ENCODE measurements at regions not wholly inside any gene's neighbourhood (a gene's known extent, or its start where the extent isn't known, plus 50 kb on each side); places are given as distances from the start of the nearest gene placed in this dataset.

DNA sequence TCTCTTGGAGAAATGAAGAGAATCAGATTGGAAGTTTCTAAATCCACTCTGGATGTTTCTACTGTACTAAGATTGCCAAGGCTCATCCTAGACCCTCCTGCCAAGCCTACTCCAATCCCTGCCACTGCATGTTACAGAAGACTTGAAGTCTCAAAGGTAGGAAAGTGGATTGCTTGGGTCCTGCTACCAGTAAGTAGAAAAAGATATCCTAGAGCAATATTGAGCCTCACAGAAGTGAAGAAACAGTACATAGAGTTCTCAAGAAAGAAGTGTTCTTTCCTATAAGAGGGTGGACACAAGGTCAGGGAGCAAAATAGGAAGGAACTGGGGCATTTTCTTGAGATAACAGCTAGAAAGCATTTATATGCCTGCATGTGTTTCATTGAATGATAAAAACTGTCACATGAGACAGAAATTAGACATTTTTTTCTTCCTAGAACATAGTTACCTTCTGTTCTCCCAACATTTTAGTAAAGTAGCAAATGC is 232.9 kb downstream of the RBM43 start:
- no peak for DNase-seq (ENCODE audit: low spot score)
- in situ Hi-C loops (cut with MboI; ENCODE audit: low sequenced_read_pairs, unreplicated experiment), result loop anchor here (25.0 kb wide), 1 partner anchor 1441 kb away; the partner anchor contains the start of gene MMADHC
- TF ChIP-seq, protein P1, sequence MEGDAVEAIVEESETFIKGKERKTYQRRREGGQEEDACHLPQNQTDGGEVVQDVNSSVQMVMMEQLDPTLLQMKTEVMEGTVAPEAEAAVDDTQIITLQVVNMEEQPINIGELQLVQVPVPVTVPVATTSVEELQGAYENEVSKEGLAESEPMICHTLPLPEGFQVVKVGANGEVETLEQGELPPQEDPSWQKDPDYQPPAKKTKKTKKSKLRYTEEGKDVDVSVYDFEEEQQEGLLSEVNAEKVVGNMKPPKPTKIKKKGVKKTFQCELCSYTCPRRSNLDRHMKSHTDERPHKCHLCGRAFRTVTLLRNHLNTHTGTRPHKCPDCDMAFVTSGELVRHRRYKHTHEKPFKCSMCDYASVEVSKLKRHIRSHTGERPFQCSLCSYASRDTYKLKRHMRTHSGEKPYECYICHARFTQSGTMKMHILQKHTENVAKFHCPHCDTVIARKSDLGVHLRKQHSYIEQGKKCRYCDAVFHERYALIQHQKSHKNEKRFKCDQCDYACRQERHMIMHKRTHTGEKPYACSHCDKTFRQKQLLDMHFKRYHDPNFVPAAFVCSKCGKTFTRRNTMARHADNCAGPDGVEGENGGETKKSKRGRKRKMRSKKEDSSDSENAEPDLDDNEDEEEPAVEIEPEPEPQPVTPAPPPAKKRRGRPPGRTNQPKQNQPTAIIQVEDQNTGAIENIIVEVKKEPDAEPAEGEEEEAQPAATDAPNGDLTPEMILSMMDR (IDR thresholded peaks at IDR 0.05; ENCODE audit: borderline replicate concordance, control extremely low read depth, extremely low read depth, insufficient read depth, missing control alignments), result no peak

DNA sequence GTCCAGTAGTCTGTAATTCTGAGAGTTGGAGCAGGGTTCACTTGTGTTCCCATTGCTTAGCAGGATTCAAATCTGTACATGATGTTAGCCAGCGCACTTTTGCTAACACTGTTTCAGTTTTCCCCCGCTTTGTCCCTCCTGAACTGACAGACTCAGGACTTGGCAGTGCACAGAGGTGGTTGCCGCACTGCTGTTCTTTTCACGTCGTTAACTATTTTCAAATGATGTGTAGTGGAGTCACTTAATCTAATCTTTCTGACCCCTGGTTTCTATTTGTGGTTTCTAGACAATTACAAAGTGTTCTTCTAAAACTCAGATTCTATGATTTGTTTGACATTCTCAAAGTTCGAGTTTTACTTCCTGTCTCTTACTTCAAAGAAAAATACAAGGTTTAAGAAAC is 234.5 kb downstream of the RBM43 start:
- TF ChIP-seq, protein P1 (IDR thresholded peaks at IDR 0.05; ENCODE audit: borderline replicate concordance, control extremely low read depth, extremely low read depth, insufficient read depth, missing control alignments), result no peak
- in situ Hi-C loops (cut with MboI; ENCODE audit: low sequenced_read_pairs, unreplicated experiment), result loop anchor here (25.0 kb wide), 1 partner anchor 1440 kb away; the partner anchor contains the start of gene MMADHC
- no peak for DNase-seq (ENCODE audit: low spot score)

DNA sequence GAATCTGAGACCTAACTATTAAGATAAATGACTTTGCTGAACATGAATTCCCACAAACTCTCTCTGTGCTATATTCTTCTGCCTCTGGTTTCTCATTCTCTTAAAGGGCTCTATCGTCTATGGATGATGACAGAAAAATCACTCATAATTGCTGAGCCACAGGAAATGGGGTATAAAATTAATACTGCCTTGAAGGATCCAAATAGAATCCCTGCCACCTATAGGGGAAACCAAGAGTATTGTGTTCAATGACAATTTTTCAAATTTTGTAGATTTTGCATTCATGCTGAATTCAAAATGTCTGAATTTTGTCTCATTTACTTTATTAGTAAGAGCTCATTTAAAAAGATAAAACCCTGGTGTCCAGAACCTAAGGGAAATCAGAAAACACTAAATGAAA is 235.8 kb downstream of the RBM43 start:
- in situ Hi-C loops (cut with MboI; ENCODE audit: low sequenced_read_pairs, unreplicated experiment), result loop anchor here (25.0 kb wide), 1 partner anchor 1439 kb away; the partner anchor contains the start of gene MMADHC
- no peak for DNase-seq (ENCODE audit: low spot score)
- TF ChIP-seq, protein P1 (IDR thresholded peaks at IDR 0.05; ENCODE audit: borderline replicate concordance, control extremely low read depth, extremely low read depth, insufficient read depth, missing control alignments), result no peak

DNA sequence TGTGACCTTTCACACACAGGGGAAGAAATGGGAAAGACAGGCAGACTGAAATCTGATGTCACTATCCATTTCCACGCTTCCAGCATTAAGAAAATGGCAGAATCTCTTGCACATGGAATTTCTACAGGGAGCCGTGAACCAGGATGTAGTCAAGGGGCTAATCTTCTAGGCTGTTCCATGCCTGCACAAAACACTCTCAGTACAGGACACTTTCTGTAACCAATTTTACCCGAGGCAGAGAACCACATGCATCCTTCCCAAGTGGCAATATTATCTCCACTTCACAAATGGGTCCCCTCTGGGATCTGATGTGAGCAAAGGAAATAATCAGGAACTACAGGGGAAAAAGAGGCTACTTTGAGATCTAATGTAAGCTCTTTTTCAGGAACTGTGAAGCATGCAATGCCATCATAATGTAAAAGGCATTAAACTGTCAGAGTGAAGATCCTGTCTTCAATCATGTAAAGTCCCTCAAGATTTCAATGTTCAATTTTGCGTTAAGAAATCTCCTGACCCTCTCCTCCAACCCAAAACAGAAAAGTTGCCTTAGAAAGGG is 236.9 kb downstream of the RBM43 start:
- DNase-seq (ENCODE audit: low spot score), result no peak
- TF ChIP-seq, protein P1 (IDR thresholded peaks at IDR 0.05; ENCODE audit: borderline replicate concordance, control extremely low read depth, extremely low read depth, insufficient read depth, missing control alignments), result no peak

DNA sequence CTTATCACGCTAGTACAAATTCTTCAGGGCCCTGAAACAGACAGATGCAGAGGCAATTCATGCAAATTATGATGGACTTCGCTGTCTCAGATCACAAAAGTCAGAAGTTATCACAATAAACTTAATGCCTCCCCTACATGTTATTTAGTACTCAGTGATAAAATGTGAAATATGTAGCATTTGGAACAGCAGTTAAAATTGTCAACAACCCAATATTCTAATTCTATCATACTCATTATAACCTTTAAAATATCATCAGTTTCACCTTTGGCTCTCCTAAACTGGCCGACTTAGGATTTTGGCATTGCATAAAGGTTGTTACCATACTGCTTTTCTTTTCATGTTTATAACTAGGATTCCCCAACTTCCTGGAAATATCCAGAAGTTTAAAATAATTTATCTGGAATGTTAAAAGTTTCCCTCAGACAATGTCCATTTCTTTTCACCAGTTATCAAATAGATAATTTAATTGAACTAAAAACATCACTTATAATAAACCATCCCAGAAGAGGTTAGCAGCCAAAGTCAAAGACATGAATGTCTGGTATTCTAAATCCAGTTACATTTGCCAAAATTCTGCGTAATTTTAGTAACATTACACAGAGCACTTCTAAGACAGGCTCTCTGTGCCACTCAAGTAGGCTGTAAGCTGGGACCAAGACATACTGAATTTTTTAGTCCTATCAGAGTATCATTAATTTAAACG is 239.8 kb downstream of the RBM43 start:
- no peak for DNase-seq (ENCODE audit: low spot score)
- TF ChIP-seq, protein P1 (IDR thresholded peaks at IDR 0.05; ENCODE audit: borderline replicate concordance, control extremely low read depth, extremely low read depth, insufficient read depth, missing control alignments), result no peak
- in situ Hi-C loops (cut with MboI; ENCODE audit: low sequenced_read_pairs, unreplicated experiment), result no loop called here

More for the DNA sequence above, 236.9 kb downstream of the RBM43 start:
- in situ Hi-C loops (cut with MboI; ENCODE audit: low sequenced_read_pairs, unreplicated experiment), result loop anchor here (25.0 kb wide), 1 partner anchor 1437 kb away; the partner anchor contains the start of gene MMADHC

DNA sequence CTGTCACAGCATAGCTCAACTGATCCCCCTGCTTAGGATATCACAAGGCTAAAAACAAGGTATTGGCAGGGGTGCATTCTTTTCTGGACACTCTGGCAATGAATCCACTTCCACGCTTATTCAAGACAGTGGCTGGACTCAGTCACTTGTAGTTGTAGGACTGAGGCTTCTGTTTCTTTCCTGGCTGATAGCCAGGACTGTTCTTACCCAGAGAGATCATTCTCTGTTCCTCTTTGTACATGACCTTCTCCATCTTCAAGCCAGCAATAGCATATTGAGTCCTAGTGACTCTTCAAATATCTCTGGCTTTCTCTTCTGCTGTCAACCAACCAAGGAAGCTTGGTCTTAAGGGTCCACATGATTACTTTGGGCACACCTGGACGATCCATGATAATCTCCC is 241.3 kb downstream of the RBM43 start:
- TF ChIP-seq, protein P1 (IDR thresholded peaks at IDR 0.05; ENCODE audit: borderline replicate concordance, control extremely low read depth, extremely low read depth, insufficient read depth, missing control alignments), result no peak
- no peak for DNase-seq (ENCODE audit: low spot score)
- in situ Hi-C loops (cut with MboI; ENCODE audit: low sequenced_read_pairs, unreplicated experiment), result no loop called here

Data from GM13976 (cell line).